GM12878 (cell line): ENCODE measurements at regions not wholly inside any gene's neighbourhood (a gene's known extent, or its start where the extent isn't known, plus 50 kb on each side); places are given as distances from the start of the nearest gene placed in this dataset.

Experiments used
- ATAC-seq: fragments of 200-7000 bp; cut with Tn5 transposase; 3 replicates; pipeline ENCODE4 v1.9.1; 2020; ENCODE audit warnings: mild to moderate bottlenecking, moderate library complexity
- BruUV-seq: library from RNA; stranded (reverse); fragments of 400-500 nt; replicated peaks from 2 replicates; lab custom pipeline; 2021; lab: Mats Ljungman, UMichigan
- CTCF ChIA-PET: fragments of 300-600 bp; sonication (Branson Sonifier 250); formaldehyde crosslinking; extraction: SDS; loops from one replicate; lab custom pipeline; 2021; ENCODE audit warnings: inconsistent platforms; lab: Yijun Ruan, JAX
- POLR2A ChIA-PET: fragments of 350-600 bp; formaldehyde crosslinking; extraction: SDS; loops from one replicate; lab custom pipeline; 2021; ENCODE audit warnings: inconsistent platforms; lab: Charles Lee
- RAD21 ChIA-PET: fragments of 300-600 bp; sonication (Branson Sonifier 250); formaldehyde crosslinking; loops from one replicate; lab custom pipeline; 2023; ENCODE audit warnings: antibody characterized with exemption; ENCODE audit not compliant: unreplicated experiment; lab: Charles Lee
- SMC1A ChIA-PET: fragments of 300-600 bp; sonication (Branson Sonifier 250); formaldehyde crosslinking; loops from one replicate; lab custom pipeline; 2023; ENCODE audit not compliant: unreplicated experiment, uncharacterized antibody; lab: Charles Lee
- DNase-seq: peaks from one replicate; pipeline ENCODE4 v3.0.0-alpha.2; 2011; ENCODE audit warnings: low read depth, low spot score
- FAIRE-seq: peaks from 3 replicates; lab custom pipeline; 2011; peaks lifted over from hg19 to GRCh38; lab: Jason Lieb, UNC
- H2AFZ ChIP-seq: 2 replicates; pipeline ENCODE4 v1.6.0; 2011; ENCODE audit warnings: low read depth, low read length, control low read depth; ENCODE audit not compliant: control insufficient read depth
- H3K27ac ChIP-seq: 2 replicates; pipeline ENCODE4 v1.5.1; 2011; ENCODE audit warnings: control low read depth; ENCODE audit not compliant: control insufficient read depth, insufficient read depth
- H3K27me3 ChIP-seq, 2 experiments: replicated peaks in 1 of 2; 2 replicates each; pipeline versions ENCODE4 v1.6.0 to v1.6.1; 2011; ENCODE audit warnings: low read length in 1 of 2; ENCODE audit not compliant: control insufficient read depth in 2 of 2, insufficient read depth in 2 of 2
- H3K36me3 ChIP-seq, 2 experiments: 2 replicates each; pipeline ENCODE4 v1.5.1; 2011; ENCODE audit warnings: low read length in 1 of 2; ENCODE audit not compliant: control insufficient read depth in 2 of 2, insufficient read depth in 2 of 2
- H3K4me1 ChIP-seq: 2 replicates; pipeline ENCODE4 v1.6.1; 2011; ENCODE audit warnings: mild to moderate bottlenecking, low read length, moderate library complexity, mixed read lengths; ENCODE audit not compliant: control insufficient read depth, insufficient read depth
- H3K4me2 ChIP-seq: 2 replicates; pipeline ENCODE4 v1.6.0; 2011; ENCODE audit warnings: control low read depth; ENCODE audit not compliant: control insufficient read depth, insufficient read depth
- H3K4me3 ChIP-seq: fragments of 200-600 bp; sonication (generic); 2 replicates; pipeline ENCODE4 v1.5.1; 2016
- H3K79me2 ChIP-seq: 2 replicates; pipeline ENCODE4 v1.6.0; 2011; ENCODE audit warnings: low read length; ENCODE audit not compliant: control insufficient read depth, insufficient read depth
- H3K9ac ChIP-seq: 2 replicates; pipeline ENCODE4 v1.8.0; 2011; ENCODE audit warnings: low read length, control low read depth, mixed read lengths; ENCODE audit not compliant: control insufficient read depth, insufficient read depth
- H3K9me3 ChIP-seq: replicated peaks from 3 replicates; pipeline ENCODE4 v1.5.1; 2011; ENCODE audit warnings: mild to moderate bottlenecking, low read length; ENCODE audit not compliant: control insufficient read depth, insufficient read depth
- H4K20me1 ChIP-seq: 2 replicates; pipeline ENCODE4 v1.6.0; 2011; ENCODE audit not compliant: control insufficient read depth, insufficient read depth
- BCLAF1 ChIP-seq: fragments of 450-650 bp; IDR thresholded peaks from 2 replicates; pipeline ENCODE4 v1.6.1; 2017; ENCODE audit warnings: antibody characterized with exemption, mild to moderate bottlenecking, moderate library complexity
- GABPA ChIP-seq: IDR thresholded peaks from 2 replicates; pipeline ENCODE4 v1.6.1; 2014; ENCODE audit warnings: antibody characterized with exemption, low read depth, mild to moderate bottlenecking, inconsistent platforms
- MXI1 ChIP-seq: fragments of 150-350 bp; IDR thresholded peaks from 2 replicates; pipeline ENCODE4 v1.6.1; 2011; ENCODE audit warnings: low read depth, mild to moderate bottlenecking, inconsistent platforms, low read length, improper control_type of control experiment
- NFYA ChIP-seq: IDR thresholded peaks from 2 replicates; pipeline ENCODE4 v1.6.1; 2011; ENCODE audit warnings: low read depth, mild to moderate bottlenecking, low read length, improper control_type of control experiment, borderline replicate concordance
- SMAD5 ChIP-seq: IDR thresholded peaks from 2 replicates; pipeline ENCODE4 v1.6.1; 2016; ENCODE audit warnings: antibody characterized with exemption, low read depth
- SMC3 ChIP-seq: IDR thresholded peaks from 2 replicates; pipeline ENCODE4 v1.6.1; 2011; ENCODE audit warnings: low read length, improper control_type of control experiment, borderline replicate concordance
- ZBTB40 ChIP-seq: fragments of 450-650 bp; IDR thresholded peaks from 2 replicates; pipeline ENCODE4 v1.6.1; 2016; ENCODE audit warnings: mild to moderate bottlenecking, moderate library complexity, borderline replicate concordance
- ZZZ3 ChIP-seq: IDR thresholded peaks from 2 replicates; pipeline ENCODE4 v1.6.1; 2011; ENCODE audit warnings: low read depth; ENCODE audit not compliant: control insufficient read depth, insufficient read length
- WGBS: methylation state at CpG from one replicate; pipeline ENCODE4 v1.1.6; 2016; ENCODE audit warnings: low lambda C conversion rate; ENCODE audit not compliant: insufficient replicate concordance, insufficient coverage; ENCODE audit errors: missing lambda C conversion rate; 5-methylcytosine and 5-hydroxymethylcytosine counted together
- in situ Hi-C: fragments of 300-500 bp; cut with MboI; formaldehyde crosslinking; loops from 9 replicates; pipeline ENCODE4 v1.14.3; 2018; ENCODE audit warnings: mixed read lengths
- intact Hi-C: fragments of 100-400 bp; cut with micrococcal nuclease; formaldehyde crosslinking; loops from one replicate; pipeline ENCODE4 v1.14.2; 2022; ENCODE audit not compliant: unreplicated experiment

GRCh38 chr6:145141572-145141971, 593.7 kb downstream of the EPM2A start (continued):
- TF ChIP-seq BCLAF1, result no peak

GRCh38 chr6:145142958-145143357, 592.4 kb downstream of the EPM2A start:
- Histone ChIP-seq H3K27ac (no peak overlapping the region), H3K4me1 (no peaks in the 10 kb centered on the region), H3K9ac (no peak overlapping the region), H3K36me3 (no peaks in the 10 kb centered on the region)
- no peak for FAIRE-seq
- intact Hi-C loops, result no loop called here
- RAD21 ChIA-PET, result no interaction called here
- TF ChIP-seq ZBTB40 (no peak), ZZZ3 (no peak), MXI1 (no peak), NFYA (no peak), SMC3 (no peak), GABPA (no peak), SMAD5 (no peak)
- TF ChIP-seq, all 136 proteins: peak for 0
- ATAC-seq, result no peak
- H3K79me2 ChIP-seq, result no peaks in the 10 kb centered on the region
- no peaks in the 10 kb centered on the region; a peak in 1 of 4 replicates for H3K27me3 ChIP-seq
- H3K4me2 ChIP-seq, result no peak overlapping the region
- in situ Hi-C loops, result no loop called here
- H4K20me1 ChIP-seq, result no peaks in the 10 kb centered on the region
- ChIA-PET SMC1A (no interaction called here), POLR2A (no interaction called here), CTCF (no interaction called here)
- no peak overlapping the region for H2AFZ ChIP-seq
- no peak overlapping the region for H3K4me3 ChIP-seq
- no TSS peak for BruUV-seq
- no peak for DNase-seq
- H3K9me3 ChIP-seq, result no peaks in the 10 kb centered on the region
- WGBS, result 14% methylated on average over 1 of the region's 1 CpG
